ENCODE measurements at regions not wholly inside any gene's neighbourhood (a gene's known extent, or its start where the extent isn't known, plus 50 kb on each side); places are given as distances from the start of the nearest gene placed in this dataset.

- FAIRE-seq (no peak), DNase-seq (ENCODE audit: low read depth, low spot score) (no peak), ATAC-seq (no peak)
- H3K9me3 ChIP-seq (replicated peaks; ENCODE audit: control insufficient read depth, insufficient read depth, low read length), result no peaks in the 10 kb centered on the region
- H3K27ac ChIP-seq (ENCODE audit: control insufficient read depth, insufficient read depth), result no peak overlapping the region
- H3K36me3 ChIP-seq (ENCODE audit: control insufficient read depth in 2 of 2, insufficient read depth in 2 of 2, low read length in 1 of 2), result no peaks in the 10 kb centered on the region
- BruUV-seq (replicated peaks), result no TSS peak
- H2AFZ ChIP-seq (ENCODE audit: control insufficient read depth, low read depth, low read length), result no peak overlapping the region
- SMC1A ChIA-PET (ENCODE audit: uncharacterized antibody, unreplicated experiment), result no interaction called here
- H3K9ac ChIP-seq (ENCODE audit: control insufficient read depth, insufficient read depth, low read length), result no peak overlapping the region
- 7% methylated on average over 1 of the region's 1 CpG for WGBS (ENCODE audit: insufficient coverage, insufficient replicate concordance, low lambda C conversion rate, missing lambda C conversion rate)
- RAD21 ChIA-PET (ENCODE audit: unreplicated experiment), result no interaction called here
- POLR2A ChIA-PET, result no interaction called here
- H3K79me2 ChIP-seq (ENCODE audit: control insufficient read depth, insufficient read depth, low read length), result no peaks in the 10 kb centered on the region
- no peaks in the 10 kb centered on the region for H3K27me3 ChIP-seq (replicated peaks in 1 of 2; ENCODE audit: control insufficient read depth in 2 of 2, insufficient read depth in 2 of 2, low read length in 1 of 2)
- no peaks in the 10 kb centered on the region for H4K20me1 ChIP-seq (ENCODE audit: control insufficient read depth, insufficient read depth)
- no peaks in the 10 kb centered on the region for H3K4me1 ChIP-seq (ENCODE audit: control insufficient read depth, insufficient read depth, low read length)
- no peak overlapping the region for H3K4me3 ChIP-seq
- in situ Hi-C loops (cut with MboI), result no loop called here
- intact Hi-C loops (cut with micrococcal nuclease; ENCODE audit: unreplicated experiment), result no loop called here
- no peak overlapping the region for H3K4me2 ChIP-seq (ENCODE audit: control insufficient read depth, insufficient read depth)
- CTCF ChIA-PET, result no interaction called here
- TF ChIP-seq BCL11A (IDR thresholded peaks at IDR 0.05; ENCODE audit: low read depth, low read length) (no peak), ZBTB4 (CRISPR knock-in tag; IDR thresholded peaks at IDR 0.05) (no peak), POLR2AphosphoS2 (IDR thresholded peaks at IDR 0.05; ENCODE audit: low read depth, low read length) (no peak), MXI1 (IDR thresholded peaks at IDR 0.05; ENCODE audit: low read depth, low read length) (no peak), CBX5 (IDR thresholded peaks at IDR 0.05; ENCODE audit: low read depth) (no peak), ASH2L (IDR thresholded peaks at IDR 0.05; ENCODE audit: borderline replicate concordance, low read depth) (no peak), STAT1 (conservative IDR thresholded peaks at IDR 0.05) (no peak), CREM (IDR thresholded peaks at IDR 0.05; ENCODE audit: low read depth) (no peak), SREBF2 (IDR thresholded peaks at IDR 0.05; ENCODE audit: low read length) (no peak), NRF1 (conservative IDR thresholded peaks at IDR 0.05; ENCODE audit: low read depth, low read length) (no peak), RELB (IDR thresholded peaks at IDR 0.05; ENCODE audit: low read depth) (no peak), PAX5 (IDR thresholded peaks at IDR 0.05; ENCODE audit: borderline replicate concordance, low read depth, low read length) (no peak), JUND (IDR thresholded peaks at IDR 0.05; ENCODE audit: low read depth, low read length) (no peak), SMAD5 (IDR thresholded peaks at IDR 0.05; ENCODE audit: low read depth) (no peak)
- TF ChIP-seq, protein P1, sequence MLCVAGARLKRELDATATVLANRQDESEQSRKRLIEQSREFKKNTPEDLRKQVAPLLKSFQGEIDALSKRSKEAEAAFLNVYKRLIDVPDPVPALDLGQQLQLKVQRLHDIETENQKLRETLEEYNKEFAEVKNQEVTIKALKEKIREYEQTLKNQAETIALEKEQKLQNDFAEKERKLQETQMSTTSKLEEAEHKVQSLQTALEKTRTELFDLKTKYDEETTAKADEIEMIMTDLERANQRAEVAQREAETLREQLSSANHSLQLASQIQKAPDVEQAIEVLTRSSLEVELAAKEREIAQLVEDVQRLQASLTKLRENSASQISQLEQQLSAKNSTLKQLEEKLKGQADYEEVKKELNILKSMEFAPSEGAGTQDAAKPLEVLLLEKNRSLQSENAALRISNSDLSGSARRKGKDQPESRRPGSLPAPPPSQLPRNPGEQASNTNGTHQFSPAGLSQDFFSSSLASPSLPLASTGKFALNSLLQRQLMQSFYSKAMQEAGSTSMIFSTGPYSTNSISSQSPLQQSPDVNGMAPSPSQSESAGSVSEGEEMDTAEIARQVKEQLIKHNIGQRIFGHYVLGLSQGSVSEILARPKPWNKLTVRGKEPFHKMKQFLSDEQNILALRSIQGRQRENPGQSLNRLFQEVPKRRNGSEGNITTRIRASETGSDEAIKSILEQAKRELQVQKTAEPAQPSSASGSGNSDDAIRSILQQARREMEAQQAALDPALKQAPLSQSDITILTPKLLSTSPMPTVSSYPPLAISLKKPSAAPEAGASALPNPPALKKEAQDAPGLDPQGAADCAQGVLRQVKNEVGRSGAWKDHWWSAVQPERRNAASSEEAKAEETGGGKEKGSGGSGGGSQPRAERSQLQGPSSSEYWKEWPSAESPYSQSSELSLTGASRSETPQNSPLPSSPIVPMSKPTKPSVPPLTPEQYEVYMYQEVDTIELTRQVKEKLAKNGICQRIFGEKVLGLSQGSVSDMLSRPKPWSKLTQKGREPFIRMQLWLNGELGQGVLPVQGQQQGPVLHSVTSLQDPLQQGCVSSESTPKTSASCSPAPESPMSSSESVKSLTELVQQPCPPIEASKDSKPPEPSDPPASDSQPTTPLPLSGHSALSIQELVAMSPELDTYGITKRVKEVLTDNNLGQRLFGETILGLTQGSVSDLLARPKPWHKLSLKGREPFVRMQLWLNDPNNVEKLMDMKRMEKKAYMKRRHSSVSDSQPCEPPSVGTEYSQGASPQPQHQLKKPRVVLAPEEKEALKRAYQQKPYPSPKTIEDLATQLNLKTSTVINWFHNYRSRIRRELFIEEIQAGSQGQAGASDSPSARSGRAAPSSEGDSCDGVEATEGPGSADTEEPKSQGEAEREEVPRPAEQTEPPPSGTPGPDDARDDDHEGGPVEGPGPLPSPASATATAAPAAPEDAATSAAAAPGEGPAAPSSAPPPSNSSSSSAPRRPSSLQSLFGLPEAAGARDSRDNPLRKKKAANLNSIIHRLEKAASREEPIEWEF (IDR thresholded peaks at IDR 0.05; ENCODE audit: insufficient replicate concordance, low read depth, low read length), result no peak
Observed at GRCh38 chr2:116489944-116490343, 1324.5 kb upstream of the DDX18 start.

Measured in GM12878 (cell line).